Fibroblast of upper back skin (primary cell): ENCODE measurements at regions not wholly inside any gene's neighbourhood (a gene's known extent, or its start where the extent isn't known, plus 50 kb on each side); places are given as distances from the start of the nearest gene placed in this dataset.

Experiments
- DNase-seq: peaks from one replicate; pipeline ENCODE4 v3.0.0-alpha.2; 2013

DNA sequence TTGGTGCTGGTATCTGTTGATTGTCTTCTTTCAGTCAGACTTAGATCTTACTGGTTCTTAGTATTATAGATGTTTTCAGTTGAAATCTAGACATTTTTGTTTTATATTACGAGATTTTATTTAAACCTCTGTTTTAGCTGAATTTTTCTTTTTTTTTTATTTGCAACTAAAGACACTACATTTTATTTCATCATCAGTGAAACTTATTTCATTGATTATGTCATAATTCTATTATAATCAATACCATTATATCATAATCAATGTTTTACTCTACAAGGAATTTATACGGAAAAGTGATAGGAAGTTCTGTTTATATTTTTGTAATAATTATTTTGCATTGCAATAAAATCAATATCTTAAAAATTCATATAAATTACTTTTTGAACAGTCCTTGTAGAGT, 477.4 kb upstream of the MDFIC2 start:
- no peak for DNase-seq

DNA sequence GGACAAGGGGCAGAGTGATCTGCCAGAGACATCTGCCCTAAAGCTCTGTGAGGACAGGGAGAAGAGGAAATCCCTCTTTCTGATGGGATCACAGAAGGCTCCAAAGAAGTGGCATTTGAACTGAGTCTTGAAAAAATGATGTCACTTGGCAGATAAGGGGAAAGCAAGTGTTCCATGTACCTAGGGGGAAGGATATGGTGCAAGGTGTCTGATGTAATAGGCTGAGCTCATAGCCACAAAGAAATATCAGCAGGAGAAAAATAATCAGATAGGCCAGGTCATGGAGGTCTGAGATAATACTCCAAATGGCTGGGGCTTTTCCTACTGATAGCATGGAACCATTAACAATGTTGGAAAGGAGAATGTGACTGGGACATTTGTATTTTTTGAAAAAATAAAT, 468.4 kb upstream of the MDFIC2 start:
- DNase-seq = no peak

GRCh38 chr3:70779296-70779695, 466.9 kb upstream of the MDFIC2 start:
- no peak for DNase-seq

DNA sequence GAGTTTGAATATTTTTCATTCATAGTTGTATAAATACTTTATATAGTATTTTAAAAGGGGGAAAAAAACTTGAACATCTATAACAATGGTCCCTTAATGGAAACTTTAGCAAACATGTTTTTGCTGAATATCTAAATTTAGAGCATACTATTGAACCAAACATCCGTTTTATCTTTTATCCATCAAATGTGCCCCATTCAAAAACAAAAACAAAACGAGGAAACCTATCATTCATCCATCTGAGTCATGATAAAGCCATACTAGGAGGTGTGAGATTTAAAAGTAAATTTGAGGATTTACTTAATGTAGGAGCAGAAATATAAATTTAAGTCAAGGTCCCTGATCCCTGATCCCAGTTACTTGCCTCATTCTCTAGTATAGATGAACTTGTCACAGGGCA, 463.6 kb upstream of the MDFIC2 start:
- DNase-seq = no peak

- DNase-seq = no peak
These were observed 462.8 kb upstream of the MDFIC2 start for GRCh38 chr3:70775257-70775656.

DNA sequence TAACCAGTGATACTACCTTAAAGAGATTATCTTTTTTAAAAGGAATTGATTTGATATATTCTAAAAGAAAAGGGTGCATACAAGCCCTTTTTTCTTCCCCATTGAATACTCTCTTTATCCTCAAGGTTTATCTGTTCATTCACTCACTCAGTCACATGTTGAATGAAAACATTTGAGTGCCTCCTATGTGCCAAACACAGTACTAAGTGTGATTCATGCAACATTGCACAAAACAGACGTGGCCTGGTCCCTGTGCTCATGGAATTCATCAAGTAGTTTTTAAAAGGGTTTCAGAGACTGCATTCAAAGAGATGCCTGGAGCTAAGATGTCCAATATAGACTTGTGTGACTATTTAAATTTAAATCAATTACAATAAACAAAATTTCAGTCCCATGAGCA, 462.2 kb upstream of the MDFIC2 start:
- no peak for DNase-seq

GRCh38 chr3:70771426-70772147, 459.1 kb upstream of the MDFIC2 start:
- DNase-seq = peak; percentile 51

- no peak for DNase-seq
These were observed 458.2 kb upstream of the MDFIC2 start for GRCh38 chr3:70770650-70771049.

DNA sequence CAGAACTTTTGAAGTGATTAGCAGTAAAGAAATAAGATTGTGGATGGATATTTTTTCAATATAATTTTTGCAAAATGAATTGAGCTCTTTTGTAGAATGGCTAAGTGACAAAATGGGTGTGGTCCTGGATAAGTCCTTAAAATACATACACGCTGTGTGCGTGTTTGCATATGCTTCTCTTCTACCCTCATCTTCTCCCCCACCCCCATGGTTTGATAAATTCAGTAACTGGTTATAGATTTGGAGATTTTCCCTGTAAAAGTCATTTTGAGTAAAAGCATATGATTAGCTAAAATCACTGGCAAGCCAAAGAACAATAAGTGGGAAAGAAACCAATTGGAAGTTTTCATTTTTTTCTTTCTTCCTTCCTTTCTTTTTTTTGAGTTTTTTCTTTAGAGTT, 453.9 kb upstream of the MDFIC2 start:
- DNase-seq = no peak

DNA sequence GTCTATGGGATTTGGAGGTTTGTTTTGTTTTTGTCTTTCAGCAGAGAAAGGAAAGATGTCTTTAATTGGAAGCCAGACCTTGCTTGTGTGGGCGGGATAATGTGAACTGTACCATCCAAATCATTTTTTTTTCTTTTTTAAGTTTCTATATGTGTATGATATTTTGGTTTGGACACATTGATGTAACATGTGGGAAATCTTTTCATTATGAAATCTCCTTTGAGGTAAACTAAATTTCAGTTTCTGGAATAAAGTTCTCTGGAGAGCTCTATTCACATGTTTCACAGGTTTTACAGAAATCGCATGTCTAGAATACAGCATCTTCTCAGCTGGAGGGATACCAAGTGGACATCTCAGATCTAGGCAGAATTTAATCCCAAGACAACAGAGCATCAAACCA, 451.5 kb upstream of the MDFIC2 start:
- no peak for DNase-seq

DNA sequence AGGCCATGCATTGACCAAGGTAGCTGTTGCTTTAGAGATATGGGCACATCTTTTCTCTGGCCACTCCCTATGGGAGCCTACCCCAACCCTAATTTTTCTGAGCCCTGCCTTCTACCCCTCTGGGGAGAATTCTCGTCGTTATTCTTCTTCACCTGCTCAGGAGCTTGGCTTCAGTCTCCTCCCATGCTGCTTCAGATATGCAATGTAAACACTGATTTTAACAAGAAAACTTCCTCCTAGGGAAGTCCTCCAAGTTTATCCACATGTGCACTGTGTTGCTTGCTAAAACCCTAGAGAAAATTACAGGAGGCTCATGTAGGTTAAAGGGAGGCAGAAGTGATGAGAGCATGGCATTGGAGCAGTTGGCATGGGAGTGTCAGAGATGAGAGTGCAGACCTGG, 445.2 kb upstream of the MDFIC2 start:
- no peak for DNase-seq

DNA sequence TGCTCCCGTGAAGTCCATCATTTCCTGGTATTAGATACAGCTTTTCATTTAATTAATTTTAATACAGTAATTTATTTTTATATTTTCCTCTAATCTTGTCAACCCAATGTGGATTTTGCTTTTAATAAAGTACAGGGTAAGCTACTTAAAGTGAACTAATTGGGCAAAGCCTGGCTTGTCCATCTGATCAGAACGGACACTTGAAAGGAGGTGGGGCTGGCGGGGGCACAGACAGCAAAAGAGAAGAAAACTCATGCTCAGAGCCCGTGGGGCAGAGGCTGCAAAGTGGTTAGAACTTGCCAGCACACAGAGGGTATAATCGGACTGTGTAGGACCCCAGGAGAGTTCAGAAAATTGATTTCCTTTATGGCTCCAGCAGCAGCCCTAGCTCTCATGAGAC, 443.1 kb upstream of the MDFIC2 start:
- no peak for DNase-seq

- peak; percentile 35 for DNase-seq
These were observed 441.9 kb upstream of the MDFIC2 start for GRCh38 chr3:70754314-70754713.

GRCh38 chr3:70753572-70753971, 441.1 kb upstream of the MDFIC2 start:
- no peak for DNase-seq

DNA sequence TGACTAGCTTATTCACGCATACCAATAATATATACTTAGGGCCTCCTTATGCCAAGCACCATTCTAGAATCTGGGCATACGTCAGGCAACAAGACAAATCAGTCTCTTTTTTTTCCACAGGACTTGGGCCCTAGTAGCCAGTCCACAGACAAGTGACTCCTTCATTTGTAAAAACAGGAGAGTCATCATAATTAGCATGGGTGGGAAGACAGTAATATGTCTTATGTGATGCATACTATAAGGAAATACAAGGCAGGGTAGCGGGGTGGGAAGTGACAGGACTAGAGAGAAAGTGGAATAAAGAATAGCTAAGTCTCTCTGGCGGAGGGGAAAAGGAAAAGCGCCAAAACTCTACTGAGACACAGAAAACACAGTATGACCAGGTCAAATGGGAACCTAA, 439.6 kb upstream of the MDFIC2 start:
- no peak for DNase-seq

DNA sequence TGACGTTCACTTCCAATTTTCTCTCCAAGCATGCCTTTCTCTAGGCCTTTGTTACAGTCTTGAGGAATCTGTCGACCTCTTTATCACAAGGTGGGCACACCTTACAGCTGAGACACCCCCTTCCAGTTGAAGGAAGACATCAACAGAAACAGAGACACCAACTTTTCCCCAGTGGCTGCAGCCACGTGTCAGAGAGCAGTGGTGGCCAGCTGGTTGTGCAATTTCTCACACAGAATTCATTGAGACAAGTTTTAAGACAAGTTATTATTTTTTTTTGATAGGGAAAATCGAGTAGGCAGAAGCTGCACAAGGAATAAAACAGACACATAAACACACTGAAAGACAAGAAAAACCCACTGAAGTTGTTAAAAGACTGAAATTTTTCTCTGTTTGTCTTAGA, 436.7 kb upstream of the MDFIC2 start:
- DNase-seq = no peak

DNA sequence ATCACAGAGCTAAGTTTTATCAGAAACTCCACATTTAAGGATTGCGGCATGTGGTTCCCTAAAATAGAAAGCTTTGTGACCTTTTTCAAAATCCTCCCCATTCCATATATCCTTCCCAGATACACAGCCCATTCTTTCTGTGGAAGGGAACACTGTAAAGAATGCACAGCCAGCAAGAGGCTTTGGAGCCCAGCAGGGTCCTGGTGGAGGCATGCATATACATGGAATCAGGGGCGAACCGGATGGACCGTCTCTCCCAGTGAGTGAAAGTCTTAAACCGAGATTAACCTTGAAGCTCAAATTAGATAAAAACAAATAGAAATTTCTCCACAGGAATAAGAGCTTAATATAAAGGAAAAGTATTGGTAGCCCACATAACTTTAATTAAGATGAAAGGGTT, 436.2 kb upstream of the MDFIC2 start:
- DNase-seq = no peak

GRCh38 chr3:70747847-70748246, 435.4 kb upstream of the MDFIC2 start:
- no peak for DNase-seq

DNA sequence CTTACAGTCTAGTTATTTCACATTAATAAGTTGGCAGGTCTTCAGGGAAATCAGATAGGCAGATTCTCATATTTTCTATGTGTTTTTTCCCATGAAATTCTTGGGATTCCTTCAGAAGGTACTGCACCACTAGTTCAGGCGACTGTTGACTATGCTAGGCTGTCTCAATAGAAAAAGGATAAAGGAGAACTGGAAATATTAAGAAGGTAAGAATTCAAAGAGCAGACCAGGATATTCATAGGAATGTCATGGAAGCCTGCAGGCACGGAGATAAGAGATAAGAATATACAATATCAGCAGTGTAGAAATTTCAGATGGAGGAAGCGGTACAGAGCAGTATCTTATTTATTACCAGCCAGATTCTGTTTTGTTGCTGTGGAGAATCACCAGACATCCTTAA, 432.1 kb upstream of the MDFIC2 start:
- DNase-seq = peak; percentile 27

DNA sequence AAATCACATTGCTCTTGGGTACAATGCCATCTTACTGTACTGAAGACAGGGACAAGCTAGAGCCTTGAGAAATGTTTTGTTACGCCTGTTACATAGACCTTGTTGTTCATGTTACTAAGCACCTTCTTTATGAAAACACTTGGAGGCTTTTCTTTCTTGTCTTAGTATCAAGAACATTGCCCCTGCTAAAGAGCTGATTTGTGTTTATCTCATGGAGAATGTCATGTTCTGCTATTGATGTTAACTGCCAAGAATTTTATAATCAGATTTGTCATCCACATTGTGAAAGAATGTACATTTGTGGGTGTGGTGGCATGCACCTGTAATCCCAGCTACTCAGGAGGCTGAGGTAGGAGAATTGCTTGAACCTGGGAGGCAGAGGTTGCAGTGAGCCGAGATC, 431.3 kb upstream of the MDFIC2 start:
- no peak for DNase-seq

DNA sequence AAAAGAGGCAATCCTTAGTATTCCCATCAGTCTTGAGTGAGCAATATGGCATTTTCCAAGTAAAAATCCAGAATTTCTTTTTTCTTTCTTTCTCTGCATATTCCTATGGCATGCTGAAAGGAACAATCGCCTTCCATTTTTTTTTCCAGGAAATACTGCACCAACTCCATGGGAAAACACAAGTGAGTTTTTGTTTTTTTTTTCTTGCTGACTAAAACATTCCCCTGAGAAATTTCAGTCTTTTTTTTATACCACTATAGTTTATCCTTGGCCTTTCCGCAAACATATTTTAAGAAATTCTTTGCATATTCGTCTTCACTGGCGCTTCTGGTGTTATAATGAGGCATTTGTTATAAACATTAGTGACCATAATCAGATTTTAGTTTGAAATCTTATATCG, 429.6 kb upstream of the MDFIC2 start:
- no peak for DNase-seq

DNA sequence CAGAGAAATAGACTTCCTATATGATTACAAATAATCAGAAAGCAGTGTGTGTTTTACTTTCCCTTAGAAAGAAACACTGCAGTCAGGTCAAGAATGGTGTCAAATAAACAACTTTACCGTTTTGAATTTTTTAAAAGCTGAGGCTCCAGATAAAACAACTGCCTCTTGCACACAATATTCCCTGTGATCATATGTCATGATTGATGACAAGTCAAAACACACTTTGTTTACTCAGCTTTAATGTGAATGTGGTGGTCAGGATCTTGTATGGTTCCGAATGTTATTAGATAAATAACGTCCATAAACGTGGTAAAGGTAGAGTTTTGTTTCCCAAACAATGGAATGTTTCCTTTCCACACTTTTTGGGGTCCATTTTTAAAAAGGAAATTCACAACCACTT, 428.4 kb upstream of the MDFIC2 start:
- DNase-seq = no peak

- no peak for DNase-seq
These were observed 427.6 kb upstream of the MDFIC2 start for GRCh38 chr3:70740071-70740470.

- DNase-seq = no peak
These were observed 425.8 kb upstream of the MDFIC2 start for GRCh38 chr3:70738291-70738681.

DNA sequence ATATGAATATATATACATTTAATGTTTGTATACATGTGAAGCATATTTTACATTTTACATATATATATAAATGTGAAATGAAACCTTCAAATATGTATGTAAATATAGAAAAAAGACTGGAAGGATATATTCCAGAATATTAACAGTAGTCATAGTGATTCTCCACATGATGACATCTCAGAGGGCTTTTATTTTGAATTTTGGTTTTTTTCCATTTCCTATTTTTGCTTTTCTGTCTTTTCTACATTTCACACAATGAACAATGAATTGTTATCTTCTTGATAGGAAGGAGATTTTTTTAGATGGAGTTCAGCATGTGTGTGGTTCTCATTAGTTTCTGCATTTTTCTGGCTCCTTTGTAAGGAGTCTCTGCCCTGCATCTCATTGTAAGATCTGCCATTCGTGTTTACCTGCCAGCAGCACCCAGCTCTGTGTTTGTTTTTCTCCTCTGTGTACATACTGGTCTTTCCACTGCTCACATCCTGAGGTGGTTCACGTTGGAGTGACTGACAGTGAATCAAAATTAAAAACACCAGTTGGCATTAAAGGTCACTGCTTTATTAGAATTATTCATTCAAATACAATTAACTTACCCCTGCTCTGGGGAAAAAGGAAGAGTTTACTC, 425.3 kb upstream of the MDFIC2 start:
- no peak for DNase-seq
